ENCODE measurements at regions not wholly inside any gene's neighbourhood (a gene's known extent, or its start where the extent isn't known, plus 50 kb on each side); places are given as distances from the start of the nearest gene placed in this dataset.

DNA sequence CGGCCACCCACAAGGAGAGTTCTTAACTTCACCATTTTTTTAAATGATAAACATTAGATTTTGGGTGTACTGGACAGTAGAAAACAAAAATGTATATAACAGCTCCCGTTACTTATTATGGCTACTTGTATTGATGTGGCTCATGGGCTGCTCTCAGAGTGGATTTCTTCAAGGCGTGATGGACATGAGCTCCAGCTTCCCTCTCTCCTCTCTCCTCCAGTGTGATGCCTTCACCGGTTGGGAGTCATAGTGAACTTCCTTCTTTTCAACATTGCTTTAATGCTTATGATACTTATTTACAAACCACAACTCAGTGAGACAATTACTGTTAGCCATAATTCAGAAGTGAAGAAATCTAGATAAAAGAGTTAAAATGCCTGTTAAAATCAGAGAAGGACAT, 515.2 kb downstream of the RNF144A start:
- TF ChIP-seq, protein P1, sequence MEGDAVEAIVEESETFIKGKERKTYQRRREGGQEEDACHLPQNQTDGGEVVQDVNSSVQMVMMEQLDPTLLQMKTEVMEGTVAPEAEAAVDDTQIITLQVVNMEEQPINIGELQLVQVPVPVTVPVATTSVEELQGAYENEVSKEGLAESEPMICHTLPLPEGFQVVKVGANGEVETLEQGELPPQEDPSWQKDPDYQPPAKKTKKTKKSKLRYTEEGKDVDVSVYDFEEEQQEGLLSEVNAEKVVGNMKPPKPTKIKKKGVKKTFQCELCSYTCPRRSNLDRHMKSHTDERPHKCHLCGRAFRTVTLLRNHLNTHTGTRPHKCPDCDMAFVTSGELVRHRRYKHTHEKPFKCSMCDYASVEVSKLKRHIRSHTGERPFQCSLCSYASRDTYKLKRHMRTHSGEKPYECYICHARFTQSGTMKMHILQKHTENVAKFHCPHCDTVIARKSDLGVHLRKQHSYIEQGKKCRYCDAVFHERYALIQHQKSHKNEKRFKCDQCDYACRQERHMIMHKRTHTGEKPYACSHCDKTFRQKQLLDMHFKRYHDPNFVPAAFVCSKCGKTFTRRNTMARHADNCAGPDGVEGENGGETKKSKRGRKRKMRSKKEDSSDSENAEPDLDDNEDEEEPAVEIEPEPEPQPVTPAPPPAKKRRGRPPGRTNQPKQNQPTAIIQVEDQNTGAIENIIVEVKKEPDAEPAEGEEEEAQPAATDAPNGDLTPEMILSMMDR (IDR thresholded peaks at IDR 0.05), result no peak
- Histone ChIP-seq H3K27me3 (ENCODE audit: control insufficient read depth in 2 of 2, insufficient read depth in 2 of 2, low read length in 2 of 2) (no peaks in the 10 kb centered on the region), H3K4me2 (replicated peaks; ENCODE audit: extremely low read depth, low read length, poor library complexity, severe bottlenecking) (no peak overlapping the region), H3K9me3 (replicated peaks in 1 of 2; ENCODE audit: control insufficient read depth in 1 of 2, insufficient read depth in 1 of 2, low read length in 2 of 2) (no peaks in the 10 kb centered on the region), H3K4me1 (ENCODE audit: control insufficient read depth in 1 of 2, insufficient read depth in 2 of 2, low read length in 2 of 2) (peaks cover 62 to 71% of the 10 kb centered on the region in 2 donors), H3K79me2 (ENCODE audit: insufficient read depth, low read length) (no peaks in the 10 kb centered on the region), H3K27ac (ENCODE audit: low read depth in 1 of 2, low read length in 2 of 2) (no peak overlapping the region), H3K9ac (ENCODE audit: insufficient read depth, low read length, poor library complexity, severe bottlenecking) (no peak overlapping the region), H3K4me3 (replicated peaks in 1 of 3; ENCODE audit: low read depth in 2 of 3, low read length in 3 of 3) (no peak overlapping the region), H2AFZ (ENCODE audit: insufficient read depth, low read depth, low read length, poor library complexity, severe bottlenecking) (no peak overlapping the region), H4K20me1 (ENCODE audit: insufficient read depth, low read length) (no peaks in the 10 kb centered on the region), H3K36me3 (replicated peaks in 1 of 2; ENCODE audit: control insufficient read depth in 1 of 2, insufficient read depth in 2 of 2, low read length in 2 of 2) (no peaks in the 10 kb centered on the region)
- Mint-ChIP-seq H3K4me1 (peaks cover 71% of the 10 kb centered on the region), H3K4me3 (no peak overlapping the region), H3K27ac (peak overlapping the region in 1 of 7 donors; percentile 83), H3K36me3 (no peaks in the 10 kb centered on the region), H3K9me3 (peaks cover 0 to 3% (median 0%) of the 10 kb centered on the region in 7 donors), H3K27me3 (ENCODE audit: low read depth in 3 of 3) (no peaks in the 10 kb centered on the region)
- DNase-seq, result peak; percentile 49 to 53 (median 49)
- WGBS (ENCODE audit: insufficient coverage), result no CpG with 5 or more reads among the region's 4 CpGs
- intact Hi-C loops (cut with micrococcal nuclease), result no loop called here

- H3K4me3 ChIP-seq (replicated peaks in 1 of 3; ENCODE audit: low read depth in 2 of 3, low read length in 3 of 3), result no peak overlapping the region
- TF ChIP-seq, protein P1 (IDR thresholded peaks at IDR 0.05), result no peak
- H3K27me3 Mint-ChIP-seq (ENCODE audit: low read depth in 3 of 3), result no peaks in the 10 kb centered on the region
- H3K4me1 Mint-ChIP-seq, result peaks cover 52% of the 10 kb centered on the region
- intact Hi-C loops (cut with micrococcal nuclease), result no loop called here
- WGBS (ENCODE audit: insufficient coverage), result 33% methylated on average over 4 of the region's 9 CpGs
- H3K4me2 ChIP-seq (replicated peaks; ENCODE audit: extremely low read depth, low read length, poor library complexity, severe bottlenecking), result no peak overlapping the region
- no peak overlapping the region for H3K27ac ChIP-seq (ENCODE audit: low read depth in 1 of 2, low read length in 2 of 2)
- no peaks in the 10 kb centered on the region for H3K9me3 ChIP-seq (replicated peaks in 1 of 2; ENCODE audit: control insufficient read depth in 1 of 2, insufficient read depth in 1 of 2, low read length in 2 of 2)
- H3K27me3 ChIP-seq (ENCODE audit: control insufficient read depth in 2 of 2, insufficient read depth in 2 of 2, low read length in 2 of 2), result no peaks in the 10 kb centered on the region
- H2AFZ ChIP-seq (ENCODE audit: insufficient read depth, low read depth, low read length, poor library complexity, severe bottlenecking), result no peak overlapping the region
- no peaks in the 10 kb centered on the region for H3K36me3 ChIP-seq (replicated peaks in 1 of 2; ENCODE audit: control insufficient read depth in 1 of 2, insufficient read depth in 2 of 2, low read length in 2 of 2)
- no peak overlapping the region for H3K4me3 Mint-ChIP-seq
- H3K36me3 Mint-ChIP-seq, result no peaks in the 10 kb centered on the region
- no peak overlapping the region for H3K27ac Mint-ChIP-seq
- H3K79me2 ChIP-seq (ENCODE audit: insufficient read depth, low read length), result no peaks in the 10 kb centered on the region
- peaks cover 0 to 3% (median 2%) of the 10 kb centered on the region in 7 donors for H3K9me3 Mint-ChIP-seq
- no peaks in the 10 kb centered on the region for H4K20me1 ChIP-seq (ENCODE audit: insufficient read depth, low read length)
- no peak for DNase-seq
- peaks cover 45 to 52% of the 10 kb centered on the region in 2 donors for H3K4me1 ChIP-seq (ENCODE audit: control insufficient read depth in 1 of 2, insufficient read depth in 2 of 2, low read length in 2 of 2)
- no peak overlapping the region for H3K9ac ChIP-seq (ENCODE audit: insufficient read depth, low read length, poor library complexity, severe bottlenecking)
Observed at GRCh38 chr2:7436096-7436906, 519.1 kb downstream of the RNF144A start.

Data from CD14-positive monocyte (primary cell).